HG03571 (cell line): ENCODE measurements at regions not wholly inside any gene's neighbourhood (a gene's known extent, or its start where the extent isn't known, plus 50 kb on each side); places are given as distances from the start of the nearest gene placed in this dataset.
"Not testable (repeated sequence)": the region's sequence is repeated elsewhere in the genome, so short reads cannot be mapped to it uniquely, and the experiment has no call there.

ENCODE experiments used
- ATAC-seq: cut with Tn5 transposase; IDR thresholded peaks from one replicate; pipeline ENCODE4 v1.9.1; 2021; ENCODE audit not compliant: unreplicated experiment

DNA sequence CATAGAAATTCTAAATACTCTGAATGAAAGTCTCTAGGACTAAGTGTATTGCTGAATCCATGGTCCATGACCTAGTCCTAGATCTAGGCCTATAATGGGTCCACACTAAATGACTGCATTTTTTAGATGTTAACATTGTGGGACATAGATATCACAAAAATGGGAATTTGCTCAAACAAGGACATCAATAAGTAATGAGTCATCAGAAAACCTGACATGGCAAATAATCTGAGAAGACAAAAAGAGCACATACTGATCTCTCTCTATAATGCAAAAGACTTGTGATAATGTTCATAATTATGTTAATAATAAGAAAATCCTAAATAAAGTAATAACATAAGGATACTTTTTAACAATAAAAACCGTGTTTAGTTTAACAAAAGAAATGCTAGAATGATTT, 1168.4 kb downstream of the FSCB start:
- no peak for ATAC-seq

GRCh38 chr14:43336351-43336750, 1170.7 kb downstream of the FSCB start:
- no peak for ATAC-seq

DNA sequence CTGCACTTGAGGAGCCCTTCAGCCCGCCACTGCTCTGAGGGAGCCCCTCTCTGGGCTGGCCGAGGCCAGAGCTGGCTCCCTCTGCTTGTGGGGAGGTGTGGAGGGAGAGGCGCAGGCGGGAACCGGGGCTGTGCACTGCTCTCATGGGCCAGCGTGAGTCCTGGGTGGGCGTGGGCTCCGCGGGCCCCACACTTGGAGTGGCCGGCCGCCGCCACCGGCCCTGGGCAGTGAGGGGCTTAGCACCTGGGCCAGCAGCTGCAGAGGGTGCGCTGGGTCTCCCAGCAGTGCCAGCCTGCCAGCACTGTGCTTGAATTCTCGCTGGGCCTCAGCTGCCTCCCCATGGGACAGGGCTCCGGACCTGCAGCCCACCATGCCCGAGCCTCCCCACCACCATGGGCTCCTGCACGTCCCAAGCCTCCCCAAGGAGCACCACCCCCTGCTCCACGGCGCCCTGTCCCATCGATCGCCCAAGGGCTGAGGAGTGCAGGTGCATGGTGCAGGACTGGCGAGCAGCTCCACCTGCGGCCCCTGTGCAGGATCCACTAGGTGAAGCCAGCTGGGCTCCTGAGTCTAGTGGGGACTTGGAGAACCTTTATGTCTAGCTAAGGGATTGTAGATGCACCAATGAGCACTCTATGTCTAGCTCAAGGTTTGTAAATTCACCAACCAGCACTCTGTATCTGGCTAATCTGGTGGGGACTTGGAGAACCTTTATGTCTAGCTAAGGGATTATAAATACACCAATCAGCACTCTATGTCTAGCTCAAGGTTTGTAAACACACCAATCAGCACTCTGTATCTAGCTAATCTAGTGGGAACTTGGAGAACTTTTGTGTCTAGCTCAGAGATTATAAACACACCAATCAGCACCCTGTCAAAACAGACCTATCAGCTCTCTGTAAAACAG, 1180.3 kb downstream of the FSCB start:
- not testable (repeated sequence) for ATAC-seq

- ATAC-seq: no peak
Measured at GRCh38 chr14:43316427-43316826, 1190.7 kb downstream of the FSCB start.

DNA sequence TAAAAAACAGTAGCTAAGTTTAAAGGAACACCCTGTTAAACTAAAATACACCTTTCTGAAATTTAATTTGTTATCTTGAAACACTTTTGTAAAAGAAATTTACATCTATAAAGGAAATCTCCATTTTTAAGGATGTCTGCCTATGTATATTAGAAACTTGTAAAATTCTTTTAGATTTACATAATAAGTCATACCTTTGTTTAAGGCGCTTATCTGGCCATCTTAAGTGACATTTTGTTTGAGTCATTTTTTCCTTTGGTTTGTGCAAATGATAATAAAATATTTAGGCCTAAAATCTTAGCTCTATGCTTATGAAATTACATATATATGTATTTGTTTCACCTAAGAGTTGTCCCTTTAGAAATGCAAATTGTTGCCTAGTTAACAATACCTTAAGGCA, 1193.4 kb downstream of the FSCB start:
- ATAC-seq: no peak

DNA sequence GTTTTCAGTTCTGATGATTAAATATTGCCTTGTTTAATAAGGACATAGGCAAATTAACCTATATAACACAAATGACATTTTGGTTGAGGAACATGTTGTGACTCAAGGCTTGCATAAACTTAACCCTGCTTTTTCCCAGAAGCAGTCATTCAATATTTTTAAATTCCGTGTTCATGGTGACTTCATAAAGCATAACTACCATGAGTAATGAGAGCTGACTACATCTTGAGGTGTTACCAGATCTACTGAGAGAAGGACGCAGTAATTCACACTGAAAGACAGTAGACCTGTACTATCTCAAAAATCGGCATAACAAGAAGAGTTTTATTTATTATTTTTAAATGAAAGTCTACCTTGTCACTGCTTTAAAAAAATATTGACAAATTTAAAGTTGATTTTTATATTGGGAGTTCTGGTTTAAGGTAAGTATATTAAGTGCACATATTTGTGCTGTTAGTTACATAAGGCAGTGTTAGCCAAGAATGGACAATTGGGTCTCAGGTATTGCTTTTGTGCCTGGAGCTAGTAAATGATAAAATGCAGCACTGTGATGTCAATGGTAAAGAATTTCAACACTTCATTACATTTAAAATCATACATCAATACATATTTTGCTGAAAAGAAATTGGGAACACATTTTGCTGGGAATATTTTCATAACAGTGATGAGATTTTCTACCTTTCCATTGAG, 1198.5 kb downstream of the FSCB start:
- no peak for ATAC-seq

GRCh38 chr14:43307836-43308235, 1199.2 kb downstream of the FSCB start:
- ATAC-seq: no peak

GRCh38 chr14:43306053-43306452, 1201.0 kb downstream of the FSCB start:
- no peak for ATAC-seq

DNA sequence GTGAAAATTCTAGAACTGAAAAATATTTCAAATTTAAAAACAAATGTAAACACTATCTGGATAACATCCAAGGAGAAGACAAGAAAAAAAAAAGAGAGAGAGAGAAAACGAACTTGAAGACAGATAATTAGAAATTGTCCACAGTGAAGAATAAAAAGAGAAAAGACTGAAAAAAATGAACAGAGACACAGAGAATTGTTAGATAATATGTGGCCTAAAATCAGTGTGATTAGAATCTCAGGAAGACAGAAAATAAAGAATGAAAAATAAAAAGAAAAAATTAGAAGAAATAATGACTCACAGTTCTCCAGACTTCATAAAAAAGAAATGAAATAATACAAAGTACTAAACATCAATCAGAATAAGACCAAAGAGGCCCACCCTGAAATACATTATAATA, 1209.3 kb downstream of the FSCB start:
- no peak for ATAC-seq

DNA sequence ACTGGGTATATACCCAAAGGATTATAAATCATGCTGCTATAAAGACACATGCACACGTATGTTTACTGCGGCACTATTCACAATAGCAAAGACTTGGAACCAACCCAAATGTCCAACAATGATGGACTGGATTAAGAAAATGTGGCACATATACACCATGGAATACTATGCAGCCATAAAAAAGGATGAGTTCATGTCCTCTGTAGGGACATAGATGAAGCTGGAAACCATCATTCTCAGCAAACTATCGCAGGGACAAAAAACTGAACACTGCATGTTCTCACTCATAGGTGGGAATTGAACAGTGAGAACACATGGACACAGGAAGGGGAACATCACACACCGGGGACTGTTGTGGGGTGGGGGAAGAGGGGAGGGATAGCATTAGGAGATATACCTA, 1211.0 kb downstream of the FSCB start:
- ATAC-seq: not testable (repeated sequence)

GRCh38 chr14:43285575-43285974, 1221.5 kb downstream of the FSCB start:
- no peak for ATAC-seq

DNA sequence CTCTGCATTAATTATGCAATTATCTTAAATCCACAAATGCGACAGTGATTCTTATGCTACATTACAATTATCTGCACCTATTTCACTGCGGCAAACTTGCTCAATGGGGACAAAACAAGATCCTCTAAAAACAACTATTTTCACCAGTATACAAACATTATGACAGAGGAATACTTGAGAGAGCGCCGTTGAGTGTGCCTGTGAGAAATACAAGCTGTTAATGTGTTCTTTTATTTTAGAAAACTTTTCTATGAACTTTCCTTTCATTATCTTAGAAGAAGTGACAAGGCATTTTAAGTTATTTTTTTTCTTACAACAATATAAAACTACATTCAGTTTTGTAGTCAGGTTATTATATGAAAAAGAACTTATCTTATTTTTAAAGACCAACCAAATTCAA, 1247.0 kb downstream of the FSCB start:
- no peak for ATAC-seq

DNA sequence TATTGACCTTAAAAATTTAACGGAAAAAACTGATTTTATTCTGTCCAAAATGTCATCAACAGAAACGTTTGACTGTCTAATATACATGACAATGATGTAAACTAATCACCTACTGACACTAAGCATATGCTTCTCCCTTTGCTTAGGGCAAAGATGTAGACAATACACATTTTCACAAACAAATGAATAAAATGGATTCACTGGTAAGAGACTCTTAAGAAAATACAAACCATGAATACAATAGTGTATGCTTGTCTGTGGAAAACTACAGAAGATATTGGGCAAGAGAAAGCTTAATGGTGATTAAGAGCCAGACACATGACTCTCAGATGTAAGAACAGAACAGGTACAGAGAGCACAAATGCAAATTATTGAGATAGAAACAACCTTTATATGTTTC, 1248.7 kb downstream of the FSCB start:
- no peak for ATAC-seq

GRCh38 chr14:43256996-43257395, 1250.1 kb downstream of the FSCB start:
- not testable (repeated sequence) for ATAC-seq

DNA sequence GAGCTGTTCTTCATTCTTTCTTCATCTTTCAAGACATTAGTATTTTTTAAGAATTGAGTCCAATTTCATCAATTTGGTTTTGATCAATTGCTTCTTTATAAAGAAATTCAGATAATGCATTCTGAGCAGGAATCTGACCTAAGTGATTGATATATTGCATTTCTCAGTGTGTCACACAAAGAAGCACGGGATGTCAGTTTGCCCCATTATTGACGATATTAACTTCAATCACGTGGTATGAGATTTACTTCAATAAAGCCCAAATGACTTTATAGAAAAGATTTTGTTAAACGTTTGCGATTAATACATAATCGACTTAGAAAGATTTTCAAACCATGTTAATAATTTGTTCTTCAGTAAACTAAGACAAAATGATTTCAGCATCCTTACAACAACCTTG, 1254.2 kb downstream of the FSCB start:
- no peak for ATAC-seq

GRCh38 chr14:43249591-43249990, 1257.5 kb downstream of the FSCB start:
- no peak for ATAC-seq

DNA sequence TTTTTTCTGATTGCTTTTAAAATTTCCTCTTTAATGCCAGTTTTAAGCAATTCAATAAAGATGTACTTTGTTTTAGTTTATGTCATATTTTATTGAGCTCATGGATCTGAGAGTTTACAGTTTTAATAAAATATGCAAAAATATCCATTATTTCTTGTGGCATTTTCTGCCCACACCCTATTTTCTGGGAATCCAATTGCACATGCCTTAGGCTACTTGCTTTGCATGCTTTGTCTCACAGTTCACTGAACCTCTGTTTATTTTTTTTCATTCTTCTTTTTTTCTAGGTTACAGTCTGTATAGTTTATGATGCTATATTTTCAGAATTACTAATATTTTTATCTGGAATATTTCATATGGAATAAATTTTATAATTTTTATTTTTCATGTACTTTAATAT, 1258.0 kb downstream of the FSCB start:
- no peak for ATAC-seq

GRCh38 chr14:43247877-43248276, 1259.2 kb downstream of the FSCB start:
- ATAC-seq: no peak

DNA sequence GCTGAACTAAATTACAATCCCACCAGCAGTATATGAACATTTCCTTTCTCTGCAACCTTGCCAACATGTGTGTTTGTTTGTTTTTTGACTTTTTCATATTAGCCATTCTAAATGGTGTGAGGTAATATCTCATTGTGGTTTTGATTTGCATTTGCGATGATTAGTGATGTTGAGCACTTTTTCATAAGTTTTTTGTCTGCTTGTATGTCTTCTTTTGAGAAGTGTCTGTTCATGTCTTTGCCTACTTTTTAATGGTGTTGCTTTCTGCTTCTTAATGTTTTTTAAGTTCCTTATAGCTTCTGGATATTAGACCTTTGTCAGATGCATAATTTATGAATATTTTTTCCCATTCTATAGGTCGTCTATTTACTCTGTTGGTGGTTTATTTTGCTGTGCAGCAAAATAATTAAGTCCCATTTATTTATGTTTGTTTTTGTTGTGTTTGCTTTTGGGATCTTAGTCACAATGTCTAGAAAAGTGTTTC, 1262.9 kb downstream of the FSCB start:
- ATAC-seq: no peak

DNA sequence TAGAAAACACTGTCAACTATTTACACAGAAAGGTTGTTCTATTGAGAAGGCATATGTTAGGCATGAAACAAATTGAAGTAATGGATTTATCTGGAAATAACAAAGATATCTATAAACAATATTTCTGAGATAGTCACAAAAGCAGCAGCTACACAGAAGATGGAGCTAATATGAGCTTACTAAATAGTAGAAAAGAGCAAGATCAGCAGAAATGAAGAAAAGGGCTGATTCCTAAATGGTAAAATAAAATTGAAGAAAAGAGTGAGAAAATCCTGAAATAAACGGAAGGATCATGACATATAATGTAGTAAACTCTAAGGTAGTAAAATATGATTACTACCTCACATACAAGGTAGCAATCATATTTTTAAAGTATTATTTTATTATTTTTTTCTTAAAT, 1263.9 kb downstream of the FSCB start:
- no peak for ATAC-seq

GRCh38 chr14:43232261-43232660, 1274.8 kb downstream of the FSCB start:
- ATAC-seq: no peak

DNA sequence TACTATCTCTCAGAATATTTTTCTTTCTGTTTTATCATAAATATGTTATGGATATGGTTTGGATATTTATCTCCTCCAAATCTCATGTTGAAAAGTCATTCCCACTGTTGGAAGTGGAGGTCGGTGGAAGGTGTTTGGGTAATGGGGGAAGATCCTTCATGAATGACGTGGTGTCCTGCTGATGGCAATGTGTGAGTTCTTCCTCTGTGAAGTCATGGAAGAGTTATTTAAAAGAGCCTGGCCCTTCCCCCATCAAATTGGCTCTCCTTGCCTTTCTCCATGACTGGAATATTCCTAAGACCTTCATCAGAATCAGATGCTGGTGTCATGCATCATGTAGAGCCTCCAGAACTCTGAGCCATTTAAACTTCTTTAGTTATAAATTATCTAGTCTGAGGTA, 1291.6 kb downstream of the FSCB start:
- ATAC-seq: no peak
